ENCODE measurements at regions not wholly inside any gene's neighbourhood (a gene's known extent, or its start where the extent isn't known, plus 50 kb on each side); places are given as distances from the start of the nearest gene placed in this dataset.
"Not testable (repeated sequence)": the region's sequence is repeated elsewhere in the genome, so short reads cannot be mapped to it uniquely, and the experiment has no call there.

- H3K27me3 Mint-ChIP-seq, result peaks cover 27% of the 10 kb centered on the region
Measured at GRCh38 chr10:42899036-42899435, 116.4 kb downstream of the BMS1 start.

DNA sequence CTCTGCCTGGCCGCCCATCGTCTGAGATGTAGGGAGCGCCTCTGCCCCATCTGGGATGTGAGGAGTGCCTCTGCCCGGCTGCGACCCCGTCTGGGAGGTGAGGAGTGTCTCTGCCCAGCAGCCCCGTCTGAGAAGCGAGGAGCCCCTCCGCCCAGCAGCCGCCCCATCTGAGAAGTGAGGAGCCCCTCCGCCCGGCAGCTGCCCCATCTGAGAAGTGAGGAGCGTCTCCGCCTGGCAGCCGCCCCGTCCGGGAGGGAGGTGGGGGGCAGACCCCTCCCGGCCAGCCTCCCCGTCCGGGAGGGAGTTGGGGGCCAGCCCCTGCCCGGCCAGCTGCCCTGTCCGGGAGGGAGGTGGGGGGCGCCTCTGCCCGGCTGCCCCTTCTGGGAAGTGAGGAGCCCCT is 117.8 kb downstream of the BMS1 start:
- DNase-seq; H3K27ac Mint-ChIP-seq; H3K9ac ChIP-seq (ENCODE audit: low read length); H4K20me1 ChIP-seq (ENCODE audit: control insufficient read depth, insufficient read depth, low read length, poor library complexity, severe bottlenecking); H3K4me3 ChIP-seq (ENCODE audit: control extremely low read depth in 1 of 5, extremely low read depth in 1 of 5, insufficient read depth in 1 of 5, low read depth in 2 of 5, low read length in 4 of 5); H3K4me1 ChIP-seq (ENCODE audit: control insufficient read depth in 2 of 2, insufficient read depth in 2 of 2, low read length in 2 of 2); CTCF ChIA-PET; ATAC-seq (ENCODE audit: low read depth); H3K4me1 Mint-ChIP-seq; H3K4me2 ChIP-seq (replicated peaks; ENCODE audit: low read depth, low read length, poor library complexity, severe bottlenecking); H3K36me3 ChIP-seq (replicated peaks in 1 of 2; ENCODE audit: control extremely low read depth in 1 of 2, control insufficient read depth in 1 of 2, extremely low read depth in 1 of 2, insufficient read depth in 2 of 2, low read length in 1 of 2); H3K27ac ChIP-seq (ENCODE audit: low read length in 2 of 2); H3K9me3 Mint-ChIP-seq (ENCODE audit: insufficient read depth); POLR2A ChIA-PET; H3K79me2 ChIP-seq (ENCODE audit: control insufficient read depth, insufficient read depth, low read length); H3K4me3 Mint-ChIP-seq; H2AFZ ChIP-seq (ENCODE audit: insufficient read depth, low read depth, low read length, poor library complexity, severe bottlenecking); intact Hi-C loops (cut with micrococcal nuclease): not testable (repeated sequence)
- peaks cover 0 to 19% (median 4%) of the 10 kb centered on the region in 4 experiments for H3K27me3 ChIP-seq (replicated peaks in 1 of 4; ENCODE audit: control extremely low read depth in 1 of 4, control insufficient read depth in 3 of 4, insufficient read depth in 4 of 4, low read length in 3 of 4)
- peaks cover 0 to 38% (median 0%) of the 10 kb centered on the region in 3 donors for H3K9me3 ChIP-seq (ENCODE audit: control extremely low read depth in 1 of 3, control insufficient read depth in 2 of 3, insufficient read depth in 1 of 3, low read length in 2 of 3)
- peaks cover 20% of the 10 kb centered on the region for H3K27me3 Mint-ChIP-seq
- WGBS (ENCODE audit: insufficient coverage), result 93% methylated on average over 8 of the region's 24 CpGs

More at GRCh38 chr10:42899036-42899435, 116.4 kb downstream of the BMS1 start:
- H3K4me2 ChIP-seq (replicated peaks; ENCODE audit: low read depth, low read length, poor library complexity, severe bottlenecking), result no peak overlapping the region
- POLR2A ChIA-PET, result no interaction called here
- intact Hi-C loops (cut with micrococcal nuclease), result no loop called here
- CTCF ChIA-PET, result no interaction called here
- no peak overlapping the region for H3K4me3 ChIP-seq (ENCODE audit: control extremely low read depth in 1 of 5, extremely low read depth in 1 of 5, insufficient read depth in 1 of 5, low read depth in 2 of 5, low read length in 4 of 5)
- H3K27ac ChIP-seq (ENCODE audit: low read length in 2 of 2), result no peak overlapping the region
- DNase-seq (no peak), ATAC-seq (ENCODE audit: low read depth) (no peak)
- no peaks in the 10 kb centered on the region for H3K4me1 ChIP-seq (ENCODE audit: control insufficient read depth in 2 of 2, insufficient read depth in 2 of 2, low read length in 2 of 2)
- H3K36me3 ChIP-seq (replicated peaks in 1 of 2; ENCODE audit: control extremely low read depth in 1 of 2, control insufficient read depth in 1 of 2, extremely low read depth in 1 of 2, insufficient read depth in 2 of 2, low read length in 1 of 2), result no peaks in the 10 kb centered on the region
- H3K27me3 ChIP-seq (replicated peaks in 1 of 4; ENCODE audit: control extremely low read depth in 1 of 4, control insufficient read depth in 3 of 4, insufficient read depth in 4 of 4, low read length in 3 of 4), result peaks cover 0 to 19% (median 4%) of the 10 kb centered on the region in 4 experiments
- Mint-ChIP-seq H3K9me3 (ENCODE audit: insufficient read depth) (peaks cover 2% of the 10 kb centered on the region), H3K4me1 (no peaks in the 10 kb centered on the region), H3K4me3 (no peak overlapping the region), H3K27ac (no peak overlapping the region)
- no peaks in the 10 kb centered on the region for H3K79me2 ChIP-seq (ENCODE audit: control insufficient read depth, insufficient read depth, low read length)
- no peak for TF ChIP-seq EZH2 (IDR thresholded peaks at IDR 0.05; ENCODE audit: borderline replicate concordance, insufficient read depth, low read depth, low read length, poor library complexity, severe bottlenecking)
- TF ChIP-seq, protein P1, sequence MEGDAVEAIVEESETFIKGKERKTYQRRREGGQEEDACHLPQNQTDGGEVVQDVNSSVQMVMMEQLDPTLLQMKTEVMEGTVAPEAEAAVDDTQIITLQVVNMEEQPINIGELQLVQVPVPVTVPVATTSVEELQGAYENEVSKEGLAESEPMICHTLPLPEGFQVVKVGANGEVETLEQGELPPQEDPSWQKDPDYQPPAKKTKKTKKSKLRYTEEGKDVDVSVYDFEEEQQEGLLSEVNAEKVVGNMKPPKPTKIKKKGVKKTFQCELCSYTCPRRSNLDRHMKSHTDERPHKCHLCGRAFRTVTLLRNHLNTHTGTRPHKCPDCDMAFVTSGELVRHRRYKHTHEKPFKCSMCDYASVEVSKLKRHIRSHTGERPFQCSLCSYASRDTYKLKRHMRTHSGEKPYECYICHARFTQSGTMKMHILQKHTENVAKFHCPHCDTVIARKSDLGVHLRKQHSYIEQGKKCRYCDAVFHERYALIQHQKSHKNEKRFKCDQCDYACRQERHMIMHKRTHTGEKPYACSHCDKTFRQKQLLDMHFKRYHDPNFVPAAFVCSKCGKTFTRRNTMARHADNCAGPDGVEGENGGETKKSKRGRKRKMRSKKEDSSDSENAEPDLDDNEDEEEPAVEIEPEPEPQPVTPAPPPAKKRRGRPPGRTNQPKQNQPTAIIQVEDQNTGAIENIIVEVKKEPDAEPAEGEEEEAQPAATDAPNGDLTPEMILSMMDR (IDR thresholded peaks at IDR 0.05), result no peak
- H4K20me1 ChIP-seq (ENCODE audit: control insufficient read depth, insufficient read depth, low read length, poor library complexity, severe bottlenecking), result no peaks in the 10 kb centered on the region
- 95% methylated on average over 12 of the region's 17 CpGs for WGBS (ENCODE audit: insufficient coverage)
- no peak overlapping the region for H3K9ac ChIP-seq (ENCODE audit: low read length)
- H2AFZ ChIP-seq (ENCODE audit: insufficient read depth, low read depth, low read length, poor library complexity, severe bottlenecking), result no peak overlapping the region
- peaks cover 0 to 38% (median 0%) of the 10 kb centered on the region in 3 donors for H3K9me3 ChIP-seq (ENCODE audit: control extremely low read depth in 1 of 3, control insufficient read depth in 2 of 3, insufficient read depth in 1 of 3, low read length in 2 of 3)
